ENCODE measurements at regions not wholly inside any gene's neighbourhood (a gene's known extent, or its start where the extent isn't known, plus 50 kb on each side); places are given as distances from the start of the nearest gene placed in this dataset.
A peak's percentile ranks its signal among the peaks of the same experiment; 100 is the strongest.

GRCh38 chr7:25891591-25891990 is 260.4 kb upstream of the NFE2L3 start:
- ATAC-seq (ENCODE audit: low FRiP score) = no peak
- TF ChIP-seq CTCF (IDR thresholded peaks at IDR 0.05) = no peak
- no peak for DNase-seq (ENCODE audit: low spot score)

- TF ChIP-seq CTCF (IDR thresholded peaks at IDR 0.05) = no peak
- DNase-seq (ENCODE audit: low spot score) (no peak), ATAC-seq (ENCODE audit: low FRiP score) (no peak)
Observed at GRCh38 chr7:25893436-25893835, 258.6 kb upstream of the NFE2L3 start.

- ATAC-seq (ENCODE audit: low FRiP score) (peak; percentile 10), DNase-seq (ENCODE audit: low spot score) (no peak)
Observed at GRCh38 chr7:25894002-25894901, 257.7 kb upstream of the NFE2L3 start.

GRCh38 chr7:25894902-25895791 is 256.9 kb upstream of the NFE2L3 start:
- peak; percentile 66 for DNase-seq (ENCODE audit: low spot score)
- ATAC-seq (ENCODE audit: low FRiP score) = peak; percentile 79
- TF ChIP-seq CTCF (IDR thresholded peaks at IDR 0.05) = peak in 1 of 3 donors; percentile 44

More at GRCh38 chr7:25894002-25894901, 257.7 kb upstream of the NFE2L3 start:
- no peak for TF ChIP-seq CTCF (IDR thresholded peaks at IDR 0.05)

GRCh38 chr7:25895792-25896171 is 256.2 kb upstream of the NFE2L3 start:
- no peak for DNase-seq (ENCODE audit: low spot score)
- TF ChIP-seq CTCF (IDR thresholded peaks at IDR 0.05) = no peak
- peak; percentile 12 for ATAC-seq (ENCODE audit: low FRiP score)

- no peak for TF ChIP-seq CTCF (IDR thresholded peaks at IDR 0.05)
- DNase-seq (ENCODE audit: low spot score) (no peak), ATAC-seq (ENCODE audit: low FRiP score) (no peak)
Observed at GRCh38 chr7:25897261-25897782, 254.7 kb upstream of the NFE2L3 start.
